Esophagus squamous epithelium (tissue), 5 donors: ENCODE measurements at regions not wholly inside any gene's neighbourhood (a gene's known extent, or its start where the extent isn't known, plus 50 kb on each side); places are given as distances from the start of the nearest gene placed in this dataset.

Source experiments
- DNase-seq: peaks from one replicate; lab custom pipeline; 2025; lab: John Stamatoyannopoulos, UW
- H3K27ac ChIP-seq, 4 donors: fragments of 200-600 bp; sonication (generic); one replicate each; pipeline ENCODE4 v1.5.1; 2016 to 2019; ENCODE audit warnings: mild to moderate bottlenecking in 1 of 4
- H3K27me3 ChIP-seq, 4 donors: fragments of 200-600 bp; sonication (generic); 1 replicate in 3 of 4; 2 replicates in 1 of 4; pipeline versions ENCODE4 v1.5.1 to v1.6.0; 2017 to 2021; ENCODE audit warnings: antibody characterized with exemption in 1 of 4
- H3K36me3 ChIP-seq, 3 donors: fragments of 200-600 bp; sonication (generic); one replicate each; pipeline ENCODE4 v1.5.1; 2016 to 2019
- H3K4me1 ChIP-seq, 3 donors: fragments of 200-600 bp; sonication (generic); one replicate each; pipeline ENCODE4 v1.5.1; 2017 to 2019
- H3K4me3 ChIP-seq, 4 donors: fragments of 200-600 bp; sonication (generic); 1 replicate in 3 of 4; 2 replicates in 1 of 4; pipeline ENCODE4 v1.5.1; 2016 to 2019; ENCODE audit warnings: mild to moderate bottlenecking in 2 of 4, moderate library complexity in 1 of 4
- H3K9me3 ChIP-seq, 3 donors: fragments of 200-600 bp; sonication (generic); one replicate each; pipeline ENCODE4 v1.5.1; 2016 to 2019
- POLR2A ChIP-seq, 4 donors: fragments of 450-650 bp; IDR thresholded peaks; one replicate each; pipeline ENCODE4 v1.6.1; 2017; ENCODE audit warnings: antibody characterized with exemption in 4 of 4, mild to moderate bottlenecking in 4 of 4, moderate library complexity in 3 of 4
- WGBS, 2 donors: methylation state at CpG; one replicate each; pipeline ENCODE4 v1.1.5; 2018; 5-methylcytosine and 5-hydroxymethylcytosine counted together
- intact Hi-C: fragments of 100-400 bp; cut with DNase I; formaldehyde crosslinking; loops from one replicate; pipeline ENCODE4 v1.15.0; 2022
- TF ChIP-seq, protein P1 (sequence below), 6 experiments: fragments of 450-650 bp in 4 of 6; fragments of 200-600 bp in 2 of 6; sonication (generic) in 2 of 6; IDR thresholded peaks; one replicate each; pipeline ENCODE4 v1.5.1; 2016 to 2019; ENCODE audit warnings: antibody characterized with exemption in 6 of 6, mild to moderate bottlenecking in 4 of 6, moderate library complexity in 4 of 6
- donor health status: DM: yes; HTN: yes; CAD: no.

- no peak for DNase-seq
- no peaks in the 10 kb centered on the region for H3K9me3 ChIP-seq
- H3K27me3 ChIP-seq = peaks cover 0 to 10% (median 0%) of the 10 kb centered on the region in 4 donors
- no peaks in the 10 kb centered on the region for H3K36me3 ChIP-seq
- no peak overlapping the region for H3K4me3 ChIP-seq
- intact Hi-C loops = no loop called here
- peaks cover 5 to 40% (median 17%) of the 10 kb centered on the region in 3 donors for H3K4me1 ChIP-seq
- no peak for TF ChIP-seq POLR2A (IDR thresholded peaks at IDR 0.05)
- TF ChIP-seq, protein P1, sequence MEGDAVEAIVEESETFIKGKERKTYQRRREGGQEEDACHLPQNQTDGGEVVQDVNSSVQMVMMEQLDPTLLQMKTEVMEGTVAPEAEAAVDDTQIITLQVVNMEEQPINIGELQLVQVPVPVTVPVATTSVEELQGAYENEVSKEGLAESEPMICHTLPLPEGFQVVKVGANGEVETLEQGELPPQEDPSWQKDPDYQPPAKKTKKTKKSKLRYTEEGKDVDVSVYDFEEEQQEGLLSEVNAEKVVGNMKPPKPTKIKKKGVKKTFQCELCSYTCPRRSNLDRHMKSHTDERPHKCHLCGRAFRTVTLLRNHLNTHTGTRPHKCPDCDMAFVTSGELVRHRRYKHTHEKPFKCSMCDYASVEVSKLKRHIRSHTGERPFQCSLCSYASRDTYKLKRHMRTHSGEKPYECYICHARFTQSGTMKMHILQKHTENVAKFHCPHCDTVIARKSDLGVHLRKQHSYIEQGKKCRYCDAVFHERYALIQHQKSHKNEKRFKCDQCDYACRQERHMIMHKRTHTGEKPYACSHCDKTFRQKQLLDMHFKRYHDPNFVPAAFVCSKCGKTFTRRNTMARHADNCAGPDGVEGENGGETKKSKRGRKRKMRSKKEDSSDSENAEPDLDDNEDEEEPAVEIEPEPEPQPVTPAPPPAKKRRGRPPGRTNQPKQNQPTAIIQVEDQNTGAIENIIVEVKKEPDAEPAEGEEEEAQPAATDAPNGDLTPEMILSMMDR (IDR thresholded peaks at IDR 0.05) = no peak
- WGBS, 2 donors = 85 to 87% methylated on average over 11 to 14 of the region's 14 CpGs
- no peak overlapping the region for H3K27ac ChIP-seq
Observed at GRCh38 chr21:43304206-43304605, 122.7 kb downstream of the SIK1 start.

DNA sequence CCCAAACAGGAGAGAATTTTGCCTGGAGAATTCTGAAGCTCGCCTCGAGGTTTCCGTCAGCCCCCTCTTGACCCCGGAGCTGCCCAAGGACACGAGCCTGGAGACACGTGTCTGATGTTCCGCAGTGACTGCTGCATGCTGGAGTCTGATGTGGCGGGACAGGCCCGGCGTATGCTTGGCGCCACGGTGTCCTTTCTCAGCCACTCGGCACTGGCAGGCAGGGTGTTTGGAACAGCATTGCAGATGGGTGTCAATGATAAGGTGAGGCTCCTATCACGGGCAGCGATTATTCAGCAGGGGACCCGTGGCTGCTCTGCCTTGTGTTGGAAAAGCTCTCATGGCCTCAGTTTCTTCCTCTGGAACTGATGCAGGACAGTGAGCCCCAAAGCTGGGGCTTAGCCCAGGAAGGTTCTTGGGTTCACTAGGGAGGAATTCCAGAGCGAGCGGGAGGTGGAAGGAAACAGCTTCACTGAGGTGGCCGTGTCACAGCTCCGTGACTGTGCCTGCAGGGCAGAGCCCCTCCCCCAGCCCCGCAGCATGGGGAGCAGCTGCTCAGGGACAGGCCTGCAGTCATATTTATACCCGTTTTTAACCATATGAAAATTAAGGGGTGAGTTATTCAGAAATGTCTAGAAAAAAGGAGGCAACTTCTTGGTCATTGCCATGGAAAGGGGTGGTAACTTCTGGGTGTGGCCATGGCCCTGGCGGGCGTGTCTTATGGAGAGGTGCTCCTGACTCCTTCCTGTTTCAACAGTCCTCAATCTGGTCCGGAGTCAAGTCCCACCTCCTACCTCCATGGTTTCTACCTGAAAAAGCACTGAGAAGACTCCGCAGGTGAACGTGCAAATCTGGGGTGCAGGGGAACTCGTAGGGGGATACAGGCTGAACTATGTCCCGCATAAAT, 123.4 kb downstream of the SIK1 start:
- WGBS, 2 donors = 76 to 77% methylated on average over 5 to 18 of the region's 29 CpGs

GRCh38 chr21:43302769-43303168, 124.2 kb downstream of the SIK1 start:
- no peak for TF ChIP-seq POLR2A (IDR thresholded peaks at IDR 0.05)
- TF ChIP-seq, protein P1 (IDR thresholded peaks at IDR 0.05) = no peak
- no peaks in the 10 kb centered on the region for H3K36me3 ChIP-seq
- no peak overlapping the region for H3K27ac ChIP-seq
- WGBS, 2 donors = 87% methylated on average over 10 of the region's 14 CpGs; no CpG with 5 or more reads in 1 of the 2 donors
- peaks cover 5 to 35% (median 17%) of the 10 kb centered on the region in 3 donors for H3K4me1 ChIP-seq
- no peaks in the 10 kb centered on the region for H3K9me3 ChIP-seq
- intact Hi-C loops = no loop called here
- H3K4me3 ChIP-seq = no peak overlapping the region
- DNase-seq = no peak
- peaks cover 0 to 15% (median 0%) of the 10 kb centered on the region in 4 donors for H3K27me3 ChIP-seq

More for the DNA sequence above, 123.4 kb downstream of the SIK1 start:
- H3K27me3 ChIP-seq = peaks cover 0 to 10% (median 0%) of the 10 kb centered on the region in 4 donors
- intact Hi-C loops = no loop called here
- H3K27ac ChIP-seq = no peak overlapping the region
- TF ChIP-seq, protein P1 (IDR thresholded peaks at IDR 0.05) = no peak
- TF ChIP-seq POLR2A (IDR thresholded peaks at IDR 0.05) = no peak
- DNase-seq = no peak
- H3K36me3 ChIP-seq = no peaks in the 10 kb centered on the region
- H3K9me3 ChIP-seq = no peaks in the 10 kb centered on the region
- H3K4me3 ChIP-seq = no peak overlapping the region
- H3K4me1 ChIP-seq = peaks cover 5 to 40% (median 17%) of the 10 kb centered on the region in 3 donors

- H3K4me3 ChIP-seq = no peak overlapping the region
- peak overlapping the region in 1 of 4 donors; percentile 70 for H3K27ac ChIP-seq
- DNase-seq = no peak
- H3K27me3 ChIP-seq = peaks cover 0 to 15% (median 0%) of the 10 kb centered on the region in 4 donors
- H3K9me3 ChIP-seq = no peaks in the 10 kb centered on the region
- TF ChIP-seq, protein P1 (IDR thresholded peaks at IDR 0.05) = no peak
- no peak for TF ChIP-seq POLR2A (IDR thresholded peaks at IDR 0.05)
- H3K4me1 ChIP-seq = peaks cover 5 to 29% (median 13%) of the 10 kb centered on the region in 3 donors
- H3K36me3 ChIP-seq = no peaks in the 10 kb centered on the region
- WGBS, 2 donors = 80 to 100% methylated on average over 1 to 8 of the region's 23 CpGs
- intact Hi-C loops = no loop called here
Observed at GRCh38 chr21:43302062-43302700, 124.8 kb downstream of the SIK1 start.
